ENCODE measurements at regions not wholly inside any gene's neighbourhood (a gene's known extent, or its start where the extent isn't known, plus 50 kb on each side); places are given as distances from the start of the nearest gene placed in this dataset.
"Not testable (repeated sequence)": the region's sequence is repeated elsewhere in the genome, so short reads cannot be mapped to it uniquely, and the experiment has no call there.

DNA sequence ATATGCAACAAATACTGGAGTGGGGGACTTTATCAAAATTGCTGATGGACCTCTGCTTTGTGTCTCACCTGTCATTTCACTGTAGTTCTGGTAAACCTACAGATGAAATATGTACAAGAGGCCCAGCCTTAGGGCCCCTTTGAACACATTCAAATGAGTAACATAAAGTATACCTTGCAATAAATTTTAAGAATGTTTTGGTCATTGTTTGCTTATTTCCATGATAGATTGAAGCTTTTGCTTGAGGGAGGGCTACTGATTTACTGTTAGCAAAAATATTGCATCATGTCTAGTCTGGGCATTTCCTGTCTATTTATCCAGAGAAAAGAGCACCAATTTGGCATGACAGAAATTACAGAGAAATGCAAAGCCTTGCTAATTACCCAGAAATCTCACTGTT lies 705.5 kb upstream of the PCDH9 start:
- no peaks in the 10 kb centered on the region for H3K27me3 ChIP-seq (replicated peaks)
- H3K4me1 ChIP-seq (replicated peaks) = no peaks in the 10 kb centered on the region
- no peak for DNase-seq (ENCODE audit: low read depth in 1 of 2, low spot score in 2 of 2)
- no peaks in the 10 kb centered on the region for H3K36me3 ChIP-seq
- no peaks in the 10 kb centered on the region for H3K9me3 ChIP-seq (replicated peaks)
- no peak overlapping the region for H3K27ac ChIP-seq
- H3K4me3 ChIP-seq = no peak overlapping the region

DNA sequence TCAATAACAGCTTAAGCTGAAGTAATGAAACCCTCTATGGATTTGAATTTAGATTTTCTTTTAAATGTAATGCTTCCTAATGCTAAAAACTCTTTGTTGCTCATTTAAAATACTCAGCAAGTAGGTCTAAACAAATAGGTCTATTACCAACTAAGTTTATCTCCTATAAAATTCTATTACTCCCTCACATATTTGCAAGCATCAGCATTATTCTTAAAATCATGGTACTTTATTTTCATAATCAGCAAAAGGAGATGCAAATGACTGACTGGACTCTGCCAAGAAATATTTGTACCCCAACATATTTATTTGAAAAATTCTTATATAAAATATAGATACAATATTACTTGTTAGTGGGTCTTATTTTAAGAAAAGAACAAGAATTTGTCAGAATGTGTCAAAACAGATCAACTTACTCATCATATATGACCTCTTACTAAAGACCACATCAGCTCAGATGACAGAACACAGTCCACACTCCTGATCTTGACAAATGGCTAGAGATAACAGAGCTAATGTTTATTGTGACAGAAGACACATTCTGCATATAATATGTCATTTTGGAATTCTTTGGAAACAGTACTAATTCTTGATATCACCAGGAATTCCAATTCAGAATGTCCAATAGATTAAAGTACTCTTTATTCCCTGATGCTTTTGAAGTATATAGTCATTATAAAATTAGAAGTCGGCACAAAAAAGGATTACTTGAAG lies 704.6 kb upstream of the PCDH9 start:
- DNase-seq (ENCODE audit: low read depth in 1 of 2, low spot score in 2 of 2) = no peak
- H3K4me3 ChIP-seq = no peak overlapping the region
- no peaks in the 10 kb centered on the region for H3K36me3 ChIP-seq
- no peaks in the 10 kb centered on the region for H3K27me3 ChIP-seq (replicated peaks)
- no peaks in the 10 kb centered on the region for H3K4me1 ChIP-seq (replicated peaks)
- no peak overlapping the region for H3K27ac ChIP-seq
- H3K9me3 ChIP-seq (replicated peaks) = no peaks in the 10 kb centered on the region

DNA sequence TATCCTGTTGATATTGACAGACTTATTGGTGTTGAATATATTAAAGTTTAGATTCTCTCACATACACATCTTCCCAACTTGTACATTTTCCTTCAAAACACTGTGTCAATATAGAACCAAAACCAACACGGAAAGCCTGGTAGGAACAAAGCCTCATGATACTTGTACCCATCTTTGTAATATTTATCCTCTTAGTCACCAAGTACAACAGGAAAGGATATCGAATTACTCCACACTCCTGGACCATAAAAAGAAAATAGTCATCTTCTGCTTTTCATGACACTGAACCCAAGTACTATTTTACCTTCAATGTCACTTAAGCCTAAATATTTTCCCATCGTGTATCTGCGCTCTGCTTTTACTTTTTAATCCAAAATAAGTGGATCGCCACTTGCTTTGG lies 702.9 kb upstream of the PCDH9 start:
- H3K4me1 ChIP-seq (replicated peaks) = no peaks in the 10 kb centered on the region
- H3K9me3 ChIP-seq (replicated peaks) = no peaks in the 10 kb centered on the region
- no peaks in the 10 kb centered on the region for H3K27me3 ChIP-seq (replicated peaks)
- no peak overlapping the region for H3K4me3 ChIP-seq
- no peaks in the 10 kb centered on the region for H3K36me3 ChIP-seq
- no peak for DNase-seq (ENCODE audit: low read depth in 1 of 2, low spot score in 2 of 2)
- H3K27ac ChIP-seq = no peak overlapping the region

DNA sequence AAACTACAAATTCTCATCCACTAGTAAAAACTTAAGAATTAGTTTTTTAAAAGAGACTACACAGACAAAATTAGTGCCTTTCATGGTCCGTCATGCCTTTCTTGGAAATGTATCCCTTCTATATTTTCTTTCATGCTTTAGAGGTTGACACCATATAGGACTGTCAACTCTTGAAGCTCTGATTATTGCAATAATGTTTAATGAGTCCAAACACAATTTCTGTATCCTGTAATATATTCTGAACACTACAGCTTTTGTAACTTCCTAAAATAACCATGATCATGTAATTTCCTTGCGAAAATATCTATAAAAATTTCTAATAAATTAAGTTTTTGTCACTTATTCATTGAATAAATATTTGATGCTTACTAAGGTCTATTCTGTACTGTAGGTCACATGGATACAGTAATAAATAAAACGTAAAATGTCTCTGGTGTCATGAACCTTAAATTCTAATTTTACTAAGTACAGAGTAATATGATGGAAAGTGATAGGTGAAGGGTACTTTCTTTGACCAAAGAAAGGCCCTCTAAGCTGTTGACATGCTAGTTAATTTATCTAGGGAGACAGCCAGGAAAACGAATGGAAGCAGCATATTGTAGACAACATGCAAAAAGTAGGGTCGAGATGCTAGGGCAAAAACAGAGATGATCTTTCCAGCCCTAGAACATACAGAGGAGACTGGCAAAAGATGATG lies 687.3 kb upstream of the PCDH9 start:
- H3K9me3 ChIP-seq (replicated peaks) = no peaks in the 10 kb centered on the region
- no peak overlapping the region for H3K4me3 ChIP-seq
- DNase-seq (ENCODE audit: low read depth in 1 of 2, low spot score in 2 of 2) = no peak
- H3K27ac ChIP-seq = no peak overlapping the region
- H3K36me3 ChIP-seq = no peaks in the 10 kb centered on the region
- no peaks in the 10 kb centered on the region for H3K27me3 ChIP-seq (replicated peaks)
- H3K4me1 ChIP-seq (replicated peaks) = no peaks in the 10 kb centered on the region

DNA sequence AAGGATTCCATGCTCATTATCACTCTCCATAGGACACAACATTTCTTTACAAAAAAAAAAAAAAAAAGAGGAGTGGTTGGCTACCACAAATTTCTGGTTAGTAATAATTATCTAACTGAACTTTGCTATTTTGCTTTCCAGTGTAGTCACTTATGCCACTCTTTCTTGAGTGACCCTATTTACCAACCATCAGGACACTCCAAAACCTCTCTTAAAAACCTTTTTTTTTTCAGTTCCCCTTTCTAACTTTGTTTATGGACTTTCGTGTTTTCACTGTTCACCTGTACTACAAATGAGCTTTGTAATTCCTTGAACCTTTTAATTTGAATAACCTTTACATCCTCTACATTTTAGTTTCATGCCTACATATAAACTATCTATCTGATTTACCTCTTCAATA lies 686.5 kb upstream of the PCDH9 start:
- Histone ChIP-seq H3K36me3 (no peaks in the 10 kb centered on the region), H3K27me3 (replicated peaks) (no peaks in the 10 kb centered on the region), H3K9me3 (replicated peaks) (no peaks in the 10 kb centered on the region), H3K27ac (no peak overlapping the region), H3K4me3 (no peak overlapping the region), H3K4me1 (replicated peaks) (no peaks in the 10 kb centered on the region)
- DNase-seq (ENCODE audit: low read depth in 1 of 2, low spot score in 2 of 2) = no peak

DNA sequence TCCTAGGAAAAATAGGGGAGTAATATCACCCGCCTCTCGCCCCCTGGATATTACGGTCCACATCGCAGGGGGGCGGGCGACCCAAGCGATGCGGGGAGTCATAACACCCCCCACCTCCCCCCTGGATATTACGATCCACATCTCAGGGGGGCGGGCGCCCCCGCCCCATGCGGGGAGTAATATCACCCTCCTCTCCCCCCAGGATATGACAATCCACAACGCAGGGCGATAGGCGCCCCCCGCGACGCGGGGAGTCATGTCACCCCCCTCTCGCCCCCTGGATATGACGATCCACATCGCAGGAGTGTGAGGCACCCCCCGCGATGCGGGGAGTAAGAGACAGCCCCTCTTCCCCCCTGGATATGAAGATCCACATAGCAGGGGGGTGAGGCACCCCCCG lies 684.4 kb upstream of the PCDH9 start:
- H3K9me3 ChIP-seq (replicated peaks) = no peaks in the 10 kb centered on the region
- no peak overlapping the region for H3K27ac ChIP-seq
- no peaks in the 10 kb centered on the region for H3K36me3 ChIP-seq
- H3K4me1 ChIP-seq (replicated peaks) = no peaks in the 10 kb centered on the region
- H3K4me3 ChIP-seq = no peak overlapping the region
- H3K27me3 ChIP-seq (replicated peaks) = no peaks in the 10 kb centered on the region
- DNase-seq (ENCODE audit: low read depth in 1 of 2, low spot score in 2 of 2) = no peak

DNA sequence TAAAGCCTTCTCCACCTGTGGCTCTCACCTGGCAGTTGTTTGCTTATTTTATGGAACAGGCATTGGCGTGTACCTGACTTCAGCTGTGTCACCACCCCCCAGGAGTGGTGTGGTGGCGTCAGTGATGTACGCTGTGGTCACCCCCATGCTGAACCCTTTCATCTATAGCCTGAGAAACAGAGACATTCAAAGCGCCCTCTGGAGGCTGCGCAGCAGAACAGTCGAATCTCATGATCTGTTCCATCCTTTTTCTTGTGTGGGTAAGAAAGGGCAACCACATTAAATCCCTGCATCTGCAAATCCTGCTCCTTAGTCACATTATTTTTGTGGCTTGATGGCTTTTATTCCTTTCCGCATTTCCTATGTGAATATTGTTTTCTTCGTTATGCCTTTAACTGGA lies 672.8 kb upstream of the PCDH9 start:
- H3K4me3 ChIP-seq, H3K36me3 ChIP-seq: not testable (repeated sequence)

DNA sequence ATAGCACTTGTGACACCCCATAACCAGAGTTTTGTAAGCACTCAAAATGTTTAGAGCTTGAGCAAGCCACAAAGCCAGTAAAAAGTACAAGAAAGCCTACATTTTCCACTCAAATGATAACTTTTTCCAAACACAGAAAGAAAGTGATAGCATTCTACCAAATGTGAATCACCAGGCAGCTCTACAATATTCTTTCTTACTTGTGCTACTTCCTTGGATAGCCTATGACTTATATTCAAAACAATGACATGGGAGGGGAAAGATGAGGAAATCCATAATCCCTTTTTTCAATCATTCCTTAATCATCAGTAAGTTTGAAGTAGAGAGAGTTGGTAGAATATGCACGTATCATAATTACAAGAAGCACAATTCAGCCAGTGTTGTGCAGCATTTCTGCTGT lies 650.8 kb upstream of the PCDH9 start:
- H3K9me3 ChIP-seq (replicated peaks) = no peaks in the 10 kb centered on the region
- no peak for DNase-seq (ENCODE audit: low read depth in 1 of 2, low spot score in 2 of 2)
- no peak overlapping the region for H3K4me3 ChIP-seq
- no peak overlapping the region for H3K27ac ChIP-seq
- H3K27me3 ChIP-seq (replicated peaks) = no peaks in the 10 kb centered on the region
- H3K4me1 ChIP-seq (replicated peaks) = no peaks in the 10 kb centered on the region
- no peaks in the 10 kb centered on the region for H3K36me3 ChIP-seq

More for the DNA sequence above, 672.8 kb upstream of the PCDH9 start:
- not testable (repeated sequence) for H3K27me3 ChIP-seq (replicated peaks); H3K9me3 ChIP-seq (replicated peaks); DNase-seq (ENCODE audit: low read depth in 1 of 2, low spot score in 2 of 2); H3K4me1 ChIP-seq (replicated peaks); H3K27ac ChIP-seq

DNA sequence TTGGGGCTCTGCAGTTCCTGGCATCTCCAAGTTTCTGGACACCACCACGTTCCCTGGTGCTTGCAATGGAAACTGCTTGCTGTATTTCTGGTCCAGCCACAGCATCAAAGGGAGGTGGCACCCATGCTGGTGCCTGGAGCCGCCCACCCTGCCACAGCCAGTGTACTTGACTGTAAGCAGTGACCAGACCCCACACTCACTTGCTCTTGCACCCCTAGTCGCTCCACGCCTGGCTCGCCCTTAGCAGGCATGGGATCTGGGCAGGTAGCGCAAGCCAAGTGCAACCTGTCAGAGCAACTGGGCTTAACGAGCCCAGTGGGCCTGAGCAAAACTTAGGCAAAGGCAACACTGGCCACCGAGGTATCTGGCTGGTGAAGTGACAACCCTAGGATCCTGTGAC lies 648.2 kb upstream of the PCDH9 start:
- no peaks in the 10 kb centered on the region for H3K36me3 ChIP-seq
- no peak overlapping the region for H3K27ac ChIP-seq
- no peaks in the 10 kb centered on the region for H3K4me1 ChIP-seq (replicated peaks)
- DNase-seq (ENCODE audit: low read depth in 1 of 2, low spot score in 2 of 2) = no peak
- H3K4me3 ChIP-seq = no peak overlapping the region
- H3K9me3 ChIP-seq (replicated peaks) = no peaks in the 10 kb centered on the region
- H3K27me3 ChIP-seq (replicated peaks) = no peaks in the 10 kb centered on the region

DNA sequence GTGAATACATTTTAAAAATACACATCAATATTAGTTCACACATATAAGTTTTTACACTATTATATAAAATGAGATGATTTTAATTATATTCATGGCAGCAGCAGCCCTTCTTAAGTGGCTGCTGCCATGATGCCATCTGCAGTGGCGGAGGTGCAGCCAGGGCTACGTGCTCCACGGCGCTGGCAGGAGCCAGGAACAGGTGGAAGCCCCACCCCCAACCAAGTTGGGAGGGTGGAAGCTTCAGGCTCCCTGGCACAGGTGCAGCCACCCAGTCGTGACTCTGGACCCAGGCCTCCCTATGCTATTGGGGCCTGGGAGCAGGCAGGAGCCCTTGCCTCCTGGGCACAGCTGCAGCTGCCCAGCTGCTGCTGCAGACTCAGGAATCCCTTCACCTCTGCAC lies 646.9 kb upstream of the PCDH9 start:
- Histone ChIP-seq H3K9me3 (replicated peaks) (no peaks in the 10 kb centered on the region), H3K4me1 (replicated peaks) (no peaks in the 10 kb centered on the region), H3K36me3 (no peaks in the 10 kb centered on the region), H3K27ac (no peak overlapping the region), H3K27me3 (replicated peaks) (no peaks in the 10 kb centered on the region), H3K4me3 (no peak overlapping the region)
- no peak for DNase-seq (ENCODE audit: low read depth in 1 of 2, low spot score in 2 of 2)

DNA sequence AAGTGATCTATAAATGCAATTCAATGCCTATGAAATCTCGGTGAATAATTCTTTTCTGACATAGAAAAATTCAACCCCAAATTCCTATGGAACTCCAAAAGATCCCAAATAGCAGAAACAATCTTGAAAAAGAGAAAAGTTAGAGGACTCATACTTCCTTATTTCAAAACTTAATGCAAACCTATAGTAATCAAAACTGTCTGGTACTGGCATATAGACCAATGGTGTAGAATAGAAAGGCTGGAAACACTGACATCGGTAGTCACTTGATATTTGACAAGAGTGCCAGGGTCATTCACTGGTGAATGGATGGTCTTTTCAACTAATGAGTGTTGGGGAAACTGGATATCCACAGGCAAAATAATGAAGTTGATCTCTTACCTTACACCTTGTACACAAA lies 637.1 kb upstream of the PCDH9 start:
- no peak for DNase-seq (ENCODE audit: low read depth in 1 of 2, low spot score in 2 of 2)
- Histone ChIP-seq H3K27me3 (replicated peaks) (no peaks in the 10 kb centered on the region), H3K4me1 (replicated peaks) (no peaks in the 10 kb centered on the region), H3K36me3 (no peaks in the 10 kb centered on the region), H3K4me3 (no peak overlapping the region), H3K9me3 (replicated peaks) (no peaks in the 10 kb centered on the region), H3K27ac (no peak overlapping the region)

DNA sequence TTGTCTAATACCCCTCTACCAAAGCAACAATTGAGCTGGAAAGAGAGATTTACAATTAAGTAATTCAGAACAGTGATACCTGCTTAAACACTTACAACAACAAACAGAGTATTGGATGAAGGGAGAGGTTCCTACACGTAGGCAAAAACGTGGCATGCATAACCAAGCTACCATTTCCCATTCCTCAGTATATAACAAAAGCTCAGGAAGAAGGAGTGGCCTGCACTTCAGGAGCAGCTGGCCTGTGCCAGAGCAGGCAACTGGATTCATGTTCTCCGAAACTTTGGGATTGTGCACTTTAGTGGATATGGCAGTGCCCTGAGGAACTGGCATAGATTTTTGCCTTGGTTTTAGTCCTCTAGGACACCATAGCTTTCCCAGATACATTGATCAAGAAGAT lies 630.2 kb upstream of the PCDH9 start:
- H3K27ac ChIP-seq = no peak overlapping the region
- no peaks in the 10 kb centered on the region for H3K9me3 ChIP-seq (replicated peaks)
- no peaks in the 10 kb centered on the region for H3K36me3 ChIP-seq
- no peak for DNase-seq (ENCODE audit: low read depth in 1 of 2, low spot score in 2 of 2)
- no peaks in the 10 kb centered on the region for H3K4me1 ChIP-seq (replicated peaks)
- H3K4me3 ChIP-seq = no peak overlapping the region
- H3K27me3 ChIP-seq (replicated peaks) = no peaks in the 10 kb centered on the region

DNA sequence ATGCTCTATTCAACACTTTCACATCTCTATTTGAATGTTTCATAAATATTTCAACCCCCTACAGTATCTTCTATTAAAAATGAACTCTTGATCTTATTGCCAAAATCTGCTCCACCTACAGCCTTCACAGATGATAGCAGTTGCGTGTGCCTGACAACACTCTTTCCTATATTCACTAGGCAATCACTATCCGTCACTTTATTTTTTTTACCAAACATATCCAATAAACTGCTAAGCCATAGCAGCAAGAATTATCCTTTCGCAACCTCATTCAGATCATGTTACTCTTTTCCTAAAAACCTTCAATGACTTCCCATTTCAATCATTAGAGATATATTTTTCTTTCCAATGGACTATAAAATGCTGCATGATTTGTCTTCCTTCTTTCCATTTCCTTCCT lies 629.8 kb upstream of the PCDH9 start:
- H3K4me3 ChIP-seq = no peak overlapping the region
- no peaks in the 10 kb centered on the region for H3K27me3 ChIP-seq (replicated peaks)
- no peaks in the 10 kb centered on the region for H3K4me1 ChIP-seq (replicated peaks)
- H3K36me3 ChIP-seq = no peaks in the 10 kb centered on the region
- H3K9me3 ChIP-seq (replicated peaks) = no peaks in the 10 kb centered on the region
- DNase-seq (ENCODE audit: low read depth in 1 of 2, low spot score in 2 of 2) = no peak
- H3K27ac ChIP-seq = no peak overlapping the region

DNA sequence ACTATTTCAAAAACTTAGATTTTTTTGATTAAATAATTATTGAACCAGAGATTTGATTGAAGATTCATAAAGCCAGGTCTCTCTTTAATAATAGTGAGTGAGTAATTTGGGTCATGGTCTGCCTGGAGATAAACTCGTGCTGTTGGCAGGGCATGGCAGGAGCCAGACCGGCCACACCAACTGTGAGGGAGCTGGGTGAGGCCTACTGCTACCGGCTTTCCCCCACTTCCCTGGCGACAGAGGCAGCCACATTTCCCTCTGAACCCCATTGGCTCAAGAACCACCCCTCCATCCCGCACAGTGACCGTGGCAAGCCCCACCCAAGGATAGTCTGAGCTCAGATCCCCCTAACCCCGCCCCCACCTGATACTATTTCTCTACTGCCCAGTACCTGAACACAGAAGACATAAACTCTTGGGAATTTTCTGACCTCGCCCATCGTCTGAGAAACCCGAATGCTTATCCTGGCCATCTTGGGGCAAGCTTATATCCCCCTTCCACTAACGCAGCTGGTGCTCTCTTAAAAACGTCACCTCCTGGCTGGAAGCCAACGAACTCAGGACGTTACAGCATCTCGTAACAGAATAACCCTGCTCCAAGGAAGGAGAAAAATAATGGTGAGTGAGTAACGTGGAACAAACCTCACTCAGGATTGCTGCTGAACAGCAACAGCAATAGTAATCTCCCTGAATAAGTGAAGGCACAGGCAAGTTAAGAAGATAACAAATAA lies 627.6 kb upstream of the PCDH9 start:
- H3K4me3 ChIP-seq = no peak overlapping the region
- H3K27me3 ChIP-seq (replicated peaks) = no peaks in the 10 kb centered on the region
- H3K27ac ChIP-seq = no peak overlapping the region
- H3K9me3 ChIP-seq (replicated peaks) = no peaks in the 10 kb centered on the region
- H3K4me1 ChIP-seq (replicated peaks) = no peaks in the 10 kb centered on the region
- DNase-seq (ENCODE audit: low read depth in 1 of 2, low spot score in 2 of 2) = no peak
- H3K36me3 ChIP-seq = no peaks in the 10 kb centered on the region
